ENCODE measurements at regions not wholly inside any gene's neighbourhood (a gene's known extent, or its start where the extent isn't known, plus 50 kb on each side); places are given as distances from the start of the nearest gene placed in this dataset.

- DNase-seq (ENCODE audit: low spot score) (no peak), ATAC-seq (no peak)
- Histone ChIP-seq H2AFZ (no peak overlapping the region), H4K20me1 (replicated peaks; ENCODE audit: insufficient read depth) (no peaks in the 10 kb centered on the region), H3K4me3 (no peak overlapping the region), H3K9me2 (ENCODE audit: insufficient read depth) (no peaks in the 10 kb centered on the region), H3K27me3 (ENCODE audit: insufficient read depth) (no peaks in the 10 kb centered on the region), H3K79me2 (replicated peaks; ENCODE audit: insufficient read depth) (no peaks in the 10 kb centered on the region), H3K36me3 (ENCODE audit: insufficient read depth) (no peaks in the 10 kb centered on the region), H3K4me1 (ENCODE audit: insufficient read depth) (no peaks in the 10 kb centered on the region), H3K27ac (ENCODE audit: low read depth) (no peak overlapping the region), H3K4me2 (no peak overlapping the region), H3F3A (replicated peaks; ENCODE audit: low read depth) (no peaks in the 10 kb centered on the region)
- no peak overlapping the region for H3K27ac Mint-ChIP-seq
- no peaks in the 10 kb centered on the region for H3K27me3 Mint-ChIP-seq (ENCODE audit: insufficient read depth, low read depth, poor library complexity)
- peaks cover 3% of the 10 kb centered on the region; the same call in 1 of the 3 replicates for H3K9me3 Mint-ChIP-seq
- no peak overlapping the region for H3K4me3 Mint-ChIP-seq
- H3K36me3 Mint-ChIP-seq (ENCODE audit: low read depth) = no peaks in the 10 kb centered on the region; the same call in 2 of the 3 replicates
- H3K4me1 Mint-ChIP-seq = no peaks in the 10 kb centered on the region
- TF ChIP-seq EZH2phosphoT487 (IDR thresholded peaks at IDR 0.05; ENCODE audit: unreplicated experiment) (no peak), ZNF331 (CRISPR knock-in tag; IDR thresholded peaks at IDR 0.05; ENCODE audit: low read depth) (no peak), CTCF (conservative IDR thresholded peaks at IDR 0.05; ENCODE audit: low read depth in 2 of 2) (no peak), POLR2AphosphoS5 (IDR thresholded peaks at IDR 0.05; ENCODE audit: low read depth) (no peak), NANOG (IDR thresholded peaks at IDR 0.05; ENCODE audit: borderline replicate concordance) (no peak), REST (IDR thresholded peaks at IDR 0.05; ENCODE audit: unreplicated experiment) (no peak), ZNF114 (CRISPR knock-in tag; IDR thresholded peaks at IDR 0.05) (no peak), CREB1 (CRISPR knock-in tag; IDR thresholded peaks at IDR 0.05; ENCODE audit: low read depth) (no peak), ZNF462 (CRISPR knock-in tag; IDR thresholded peaks at IDR 0.05) (no peak)
Measured at GRCh38 chr4:60857130-60857753, 342.9 kb upstream of the ADGRL3 start.
